BLaER1 (cell line): ENCODE measurements at regions not wholly inside any gene's neighbourhood (a gene's known extent, or its start where the extent isn't known, plus 50 kb on each side); places are given as distances from the start of the nearest gene placed in this dataset.
"Not testable (repeated sequence)": the region's sequence is repeated elsewhere in the genome, so short reads cannot be mapped to it uniquely, and the experiment has no call there.

ENCODE experiments used
- H3K27ac ChIP-seq: shearing (Covaris generic); formaldehyde crosslinking; 2 replicates; pipeline ENCODE4 v1.8.1; 2022
- H3K27me3 ChIP-seq: shearing (Covaris generic); formaldehyde crosslinking; 2 replicates; pipeline ENCODE4 v1.8.1; 2022
- H3K36me3 ChIP-seq: shearing (Covaris generic); formaldehyde crosslinking; 2 replicates; pipeline ENCODE4 v1.8.1; 2022
- H3K4me1 ChIP-seq: shearing (Covaris generic); formaldehyde crosslinking; 2 replicates; pipeline ENCODE4 v1.8.1; 2022
- H3K4me2 ChIP-seq: shearing (Covaris generic); formaldehyde crosslinking; 2 replicates; pipeline ENCODE4 v1.8.1; 2022
- H3K4me3 ChIP-seq: shearing (Covaris generic); formaldehyde crosslinking; 2 replicates; pipeline ENCODE4 v1.8.1; 2022
- H3K9ac ChIP-seq: shearing (Covaris generic); formaldehyde crosslinking; 2 replicates; pipeline ENCODE4 v1.8.1; 2022
- H3K9me3 ChIP-seq: shearing (Covaris generic); formaldehyde crosslinking; 2 replicates; pipeline ENCODE4 v1.8.1; 2022
- H4K20me1 ChIP-seq: shearing (Covaris generic); formaldehyde crosslinking; 2 replicates; pipeline ENCODE4 v1.8.1; 2022
- Cebpa-rat ChIP-seq: shearing (Covaris generic); IDR thresholded peaks from 2 replicates; pipeline ENCODE4 v1.8.1; 2022

- Histone ChIP-seq H3K36me3 (no peaks in the 10 kb centered on the region), H3K27ac (no peak overlapping the region), H3K4me2 (no peak overlapping the region), H3K4me3 (no peak overlapping the region), H3K27me3 (no peaks in the 10 kb centered on the region), H3K9me3 (0 out of 2 replicates have a peak, but pooled peaks cover 5% of the 10 kb centered on the region), H3K4me1 (no peaks in the 10 kb centered on the region), H4K20me1 (no peaks in the 10 kb centered on the region), H3K9ac (no peak overlapping the region)
- TF ChIP-seq Cebpa-rat, result no peak
Measured at GRCh38 chr6:155801046-155801445, 345.4 kb upstream of the NOX3 start.

DNA sequence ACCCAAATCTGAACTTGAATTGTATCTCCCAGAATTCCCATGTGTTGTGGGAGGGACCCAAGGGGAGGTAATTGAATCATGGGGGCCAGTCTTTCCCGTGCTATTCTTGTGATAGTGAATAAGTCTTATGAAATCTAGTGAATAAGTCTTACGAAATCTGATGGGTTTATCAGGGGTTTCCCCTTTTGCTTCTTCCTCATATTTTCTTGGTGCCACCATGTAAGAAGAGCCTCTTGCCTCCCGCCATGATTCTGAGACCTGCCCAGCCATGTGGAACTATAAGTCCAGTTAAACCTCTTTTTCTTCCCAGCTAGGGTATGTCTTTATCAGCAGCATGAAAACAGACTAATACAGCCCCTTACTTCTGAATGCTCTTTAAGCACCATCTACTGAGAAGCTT is 343.2 kb upstream of the NOX3 start:
- not testable (repeated sequence) for H3K4me2 ChIP-seq, H4K20me1 ChIP-seq, H3K4me1 ChIP-seq, H3K9me3 ChIP-seq, H3K4me3 ChIP-seq, H3K9ac ChIP-seq, H3K36me3 ChIP-seq, H3K27ac ChIP-seq, H3K27me3 ChIP-seq

DNA sequence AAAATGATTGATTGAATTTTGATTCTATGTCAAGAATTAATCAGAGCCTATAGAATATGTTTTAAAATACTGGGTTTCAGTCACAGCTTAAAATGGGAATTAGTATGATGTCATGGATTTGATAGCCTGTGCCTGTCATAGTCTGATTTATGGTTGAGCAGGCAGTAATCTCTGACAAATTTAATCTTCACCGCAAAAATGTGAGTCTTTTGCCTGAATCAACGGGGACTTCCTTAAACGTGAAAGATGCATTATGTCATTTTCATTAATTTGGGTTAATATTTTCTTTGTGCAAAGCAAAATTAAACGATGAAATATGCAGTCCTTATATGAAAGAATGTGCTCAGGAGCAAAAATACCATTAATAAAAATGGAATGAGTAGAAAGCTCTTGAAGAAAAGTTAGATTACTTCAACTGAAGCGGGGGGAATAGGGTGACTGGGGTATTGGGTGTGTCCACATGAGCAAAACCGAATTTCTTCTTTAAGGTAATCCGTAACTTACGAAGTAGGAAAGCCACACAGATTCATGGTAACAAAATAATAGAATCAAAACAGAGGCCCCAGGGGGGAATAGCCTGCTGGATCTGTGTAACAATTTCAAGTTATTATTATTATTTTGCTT is 339.6 kb upstream of the NOX3 start:
- no peak for TF ChIP-seq Cebpa-rat
- Histone ChIP-seq H3K9ac (no peak overlapping the region), H3K27ac (no peak overlapping the region), H3K4me1 (no peaks in the 10 kb centered on the region), H4K20me1 (no peaks in the 10 kb centered on the region), H3K36me3 (no peaks in the 10 kb centered on the region), H3K4me3 (no peak overlapping the region), H3K9me3 (no peaks in the 10 kb centered on the region), H3K27me3 (no peaks in the 10 kb centered on the region), H3K4me2 (no peak overlapping the region)

- Histone ChIP-seq H3K9me3 (peaks cover 8% of the 10 kb centered on the region), H3K27ac (no peak overlapping the region), H3K27me3 (no peaks in the 10 kb centered on the region), H3K4me3 (no peak overlapping the region), H3K9ac (no peak overlapping the region), H3K36me3 (no peaks in the 10 kb centered on the region), H3K4me2 (no peak overlapping the region), H3K4me1 (no peaks in the 10 kb centered on the region), H4K20me1 (no peaks in the 10 kb centered on the region)
- TF ChIP-seq Cebpa-rat, result no peak
Measured at GRCh38 chr6:155791891-155792290, 336.3 kb upstream of the NOX3 start.

DNA sequence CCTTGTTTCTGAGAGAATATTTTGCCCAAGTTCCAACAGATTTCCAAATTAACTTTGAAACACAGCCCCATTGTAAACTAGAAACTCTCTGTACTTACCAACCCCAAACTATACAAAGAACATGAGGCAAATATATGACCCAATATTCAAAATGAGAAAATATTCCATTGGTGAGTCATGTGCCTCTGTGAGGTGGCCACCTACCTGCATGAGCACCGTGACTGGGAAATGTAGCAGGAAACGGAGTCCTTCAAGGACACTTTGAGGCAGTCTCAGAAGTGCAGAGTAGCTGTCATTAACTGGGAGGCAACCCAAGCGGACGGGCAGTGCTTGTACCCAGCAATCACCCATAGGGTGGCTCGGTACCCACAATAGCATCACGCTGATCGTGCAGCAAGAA is 335.5 kb upstream of the NOX3 start:
- Histone ChIP-seq H4K20me1 (no peaks in the 10 kb centered on the region), H3K27ac (no peak overlapping the region), H3K9me3 (peaks cover 8% of the 10 kb centered on the region), H3K36me3 (no peaks in the 10 kb centered on the region), H3K4me3 (no peak overlapping the region), H3K9ac (no peak overlapping the region), H3K27me3 (no peaks in the 10 kb centered on the region), H3K4me2 (no peak overlapping the region), H3K4me1 (no peaks in the 10 kb centered on the region)
- TF ChIP-seq Cebpa-rat, result no peak

GRCh38 chr6:155787168-155787567 is 331.5 kb upstream of the NOX3 start:
- peaks cover 8% of the 10 kb centered on the region for H3K9me3 ChIP-seq
- H3K4me1 ChIP-seq, result no peaks in the 10 kb centered on the region
- no peaks in the 10 kb centered on the region for H4K20me1 ChIP-seq
- no peaks in the 10 kb centered on the region for H3K27me3 ChIP-seq
- TF ChIP-seq Cebpa-rat, result no peak
- no peak overlapping the region for H3K9ac ChIP-seq
- H3K27ac ChIP-seq, result no peak overlapping the region
- no peak overlapping the region for H3K4me2 ChIP-seq
- H3K4me3 ChIP-seq, result no peak overlapping the region
- no peaks in the 10 kb centered on the region for H3K36me3 ChIP-seq

DNA sequence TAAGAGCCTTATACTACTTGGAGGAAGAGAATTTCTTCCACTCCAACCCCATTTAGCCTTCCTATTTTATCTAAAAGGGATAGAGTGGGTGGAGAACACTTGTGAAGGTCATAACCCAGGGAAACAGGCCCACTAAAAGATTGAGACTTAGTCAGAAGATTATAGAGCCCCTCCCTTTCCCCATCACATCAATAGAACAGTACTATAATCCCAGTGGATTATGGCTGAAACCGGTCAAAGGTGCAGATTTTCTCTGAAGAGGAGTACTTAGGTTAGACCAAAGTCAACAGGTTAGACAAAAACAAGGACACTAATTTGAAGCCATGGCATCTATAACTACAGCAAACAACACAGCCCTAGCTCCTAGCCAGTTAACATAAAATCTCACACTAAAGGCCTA is 330.9 kb upstream of the NOX3 start:
- Histone ChIP-seq H3K9ac (no peak overlapping the region), H4K20me1 (no peaks in the 10 kb centered on the region), H3K27me3 (no peaks in the 10 kb centered on the region), H3K36me3 (no peaks in the 10 kb centered on the region), H3K4me3 (no peak overlapping the region), H3K27ac (no peak overlapping the region), H3K4me2 (no peak overlapping the region), H3K4me1 (no peaks in the 10 kb centered on the region), H3K9me3 (peaks cover 8% of the 10 kb centered on the region)
- TF ChIP-seq Cebpa-rat, result no peak

DNA sequence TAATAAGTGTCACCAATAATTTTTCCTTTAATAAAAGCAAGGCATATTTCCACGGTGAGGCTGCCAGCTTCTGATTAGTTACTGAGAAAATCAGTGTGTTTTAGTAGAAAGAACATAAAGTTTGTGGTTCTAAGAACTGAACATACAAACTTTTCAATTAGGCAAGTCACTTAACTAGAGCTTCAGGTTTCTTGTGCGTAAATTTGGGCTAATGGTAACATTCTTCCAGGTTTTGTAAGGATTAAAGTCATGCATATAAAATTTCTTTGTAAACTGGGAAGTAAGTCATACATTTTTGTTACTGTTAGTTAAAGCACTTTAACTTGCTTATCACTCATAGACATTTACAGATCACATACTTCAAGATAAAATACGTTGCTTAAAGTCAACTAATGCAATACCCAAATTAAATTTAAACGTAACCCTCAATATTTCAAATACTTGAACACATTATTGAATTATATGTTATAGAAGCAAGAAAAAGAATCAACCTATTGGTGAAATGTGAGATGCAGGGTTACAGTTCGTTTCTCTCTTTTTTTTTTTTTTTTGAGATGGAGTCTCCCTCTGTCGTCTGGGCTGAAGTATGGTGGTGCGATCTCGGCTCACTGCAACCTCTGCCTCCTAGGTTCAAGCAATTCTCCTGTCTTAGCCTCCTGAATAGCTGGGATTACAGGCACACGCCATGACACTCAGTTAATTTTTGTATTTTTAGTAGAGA is 327.3 kb upstream of the NOX3 start:
- peaks cover 8% of the 10 kb centered on the region for H3K9me3 ChIP-seq
- no peak for TF ChIP-seq Cebpa-rat
- no peak overlapping the region for H3K27ac ChIP-seq
- H3K4me3 ChIP-seq, result no peak overlapping the region
- H3K4me1 ChIP-seq, result no peaks in the 10 kb centered on the region
- H3K27me3 ChIP-seq, result no peaks in the 10 kb centered on the region
- no peak overlapping the region for H3K4me2 ChIP-seq
- H3K9ac ChIP-seq, result no peak overlapping the region
- H4K20me1 ChIP-seq, result no peaks in the 10 kb centered on the region
- H3K36me3 ChIP-seq, result no peaks in the 10 kb centered on the region

GRCh38 chr6:155782320-155782731 is 326.7 kb upstream of the NOX3 start:
- Histone ChIP-seq H3K9me3 (peaks cover 4% of the 10 kb centered on the region), H4K20me1 (no peaks in the 10 kb centered on the region), H3K27me3 (no peaks in the 10 kb centered on the region), H3K4me2 (no peak overlapping the region), H3K27ac (no peak overlapping the region), H3K4me3 (no peak overlapping the region), H3K36me3 (no peaks in the 10 kb centered on the region), H3K9ac (no peak overlapping the region), H3K4me1 (no peaks in the 10 kb centered on the region)
- TF ChIP-seq Cebpa-rat, result no peak

GRCh38 chr6:155779456-155779855 is 323.8 kb upstream of the NOX3 start:
- Histone ChIP-seq H3K36me3 (no peaks in the 10 kb centered on the region), H4K20me1 (no peaks in the 10 kb centered on the region), H3K27me3 (no peaks in the 10 kb centered on the region), H3K27ac (no peak overlapping the region), H3K4me2 (no peak overlapping the region), H3K4me1 (no peaks in the 10 kb centered on the region), H3K9ac (no peak overlapping the region), H3K4me3 (no peak overlapping the region), H3K9me3 (no peaks in the 10 kb centered on the region)
- TF ChIP-seq Cebpa-rat, result no peak
